ENCODE measurements at regions not wholly inside any gene's neighbourhood (a gene's known extent, or its start where the extent isn't known, plus 50 kb on each side); places are given as distances from the start of the nearest gene placed in this dataset.

GRCh38 chr20:41998539-41999341 lies 380.6 kb upstream of the CHD6 start:
- TF ChIP-seq CTCF (conservative IDR thresholded peaks at IDR 0.05) = no peak
- Mint-ChIP-seq H3K9me3 (peaks cover 9% of the 10 kb centered on the region), H3K36me3 (ENCODE audit: low read depth) (peaks cover 2% of the 10 kb centered on the region), H3K27ac (ENCODE audit: unreplicated experiment) (no peak overlapping the region), H3K27me3 (ENCODE audit: low read depth) (peaks cover 7% of the 10 kb centered on the region), H3K4me1 (no peaks in the 10 kb centered on the region), H3K4me3 (no peak overlapping the region)
- no peak for DNase-seq (ENCODE audit: low read depth, low spot score)

GRCh38 chr20:41996951-41997350 lies 378.8 kb upstream of the CHD6 start:
- DNase-seq (ENCODE audit: low read depth, low spot score) = no peak
- Mint-ChIP-seq H3K27me3 (ENCODE audit: low read depth) (peaks cover 14% of the 10 kb centered on the region), H3K4me1 (no peaks in the 10 kb centered on the region), H3K36me3 (ENCODE audit: low read depth) (peaks cover 2% of the 10 kb centered on the region), H3K4me3 (no peak overlapping the region), H3K27ac (ENCODE audit: unreplicated experiment) (no peak overlapping the region), H3K9me3 (peaks cover 9% of the 10 kb centered on the region)
- TF ChIP-seq CTCF (conservative IDR thresholded peaks at IDR 0.05) = no peak

- Mint-ChIP-seq H3K27me3 (ENCODE audit: low read depth) (peaks cover 21% of the 10 kb centered on the region), H3K9me3 (peaks cover 2% of the 10 kb centered on the region), H3K27ac (ENCODE audit: unreplicated experiment) (no peak overlapping the region), H3K4me3 (no peak overlapping the region), H3K4me1 (no peaks in the 10 kb centered on the region), H3K36me3 (ENCODE audit: low read depth) (no peaks in the 10 kb centered on the region)
- no peak for TF ChIP-seq CTCF (conservative IDR thresholded peaks at IDR 0.05)
- no peak for DNase-seq (ENCODE audit: low read depth, low spot score)
Measured at GRCh38 chr20:41992481-41992880, 374.3 kb upstream of the CHD6 start.

DNA sequence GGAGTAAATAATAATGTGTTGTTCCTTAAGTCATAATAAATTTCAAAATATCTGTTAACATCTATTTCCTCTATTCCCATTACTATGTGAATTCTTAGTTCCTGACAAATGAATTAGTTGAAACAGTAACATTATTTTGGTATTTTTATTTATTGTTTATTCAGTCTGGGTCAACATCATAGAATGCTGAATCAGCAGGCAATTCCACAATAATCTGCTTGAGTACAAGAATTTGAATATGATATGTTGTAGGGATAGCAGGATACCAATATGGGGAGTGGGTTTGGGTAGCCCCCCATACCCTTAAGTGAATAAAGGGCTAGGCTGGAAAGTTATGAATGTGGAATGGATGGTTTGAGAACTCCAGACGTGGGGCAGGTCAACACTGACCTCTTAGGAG lies 373.2 kb upstream of the CHD6 start:
- Mint-ChIP-seq H3K27ac (ENCODE audit: unreplicated experiment) (no peak overlapping the region), H3K9me3 (peaks cover 2% of the 10 kb centered on the region), H3K4me3 (no peak overlapping the region), H3K36me3 (ENCODE audit: low read depth) (no peaks in the 10 kb centered on the region), H3K27me3 (ENCODE audit: low read depth) (peaks cover 26% of the 10 kb centered on the region), H3K4me1 (no peaks in the 10 kb centered on the region)
- TF ChIP-seq CTCF (conservative IDR thresholded peaks at IDR 0.05) = no peak
- no peak for DNase-seq (ENCODE audit: low read depth, low spot score)

- Mint-ChIP-seq H3K36me3 (ENCODE audit: low read depth) (no peaks in the 10 kb centered on the region), H3K27ac (ENCODE audit: unreplicated experiment) (no peak overlapping the region), H3K4me1 (no peaks in the 10 kb centered on the region), H3K4me3 (no peak overlapping the region), H3K27me3 (ENCODE audit: low read depth) (peaks cover 24% of the 10 kb centered on the region), H3K9me3 (peaks cover under 1% of the 10 kb centered on the region)
- TF ChIP-seq CTCF (conservative IDR thresholded peaks at IDR 0.05) = no peak
- no peak for DNase-seq (ENCODE audit: low read depth, low spot score)
Measured at GRCh38 chr20:41989935-41990635, 371.9 kb upstream of the CHD6 start.
